H9 (cell line): ENCODE measurements at regions not wholly inside any gene's neighbourhood (a gene's known extent, or its start where the extent isn't known, plus 50 kb on each side); places are given as distances from the start of the nearest gene placed in this dataset.

ENCODE experiments used
- DNase-seq: peaks from one replicate; pipeline ENCODE4 v3.0.0-alpha.2; 2017
- H2AFZ ChIP-seq: one replicate; pipeline ENCODE4 v1.6.1; 2013; ENCODE audit warnings: mild to moderate bottlenecking, low read length, control low read depth, moderate library complexity
- H2AK5ac ChIP-seq: 2 replicates; pipeline ENCODE4 v1.6.1; 2013; ENCODE audit warnings: low read length, control low read depth, mixed read lengths; ENCODE audit not compliant: insufficient read length
- H2BK120ac ChIP-seq: one replicate; pipeline ENCODE4 v1.6.1; 2013; ENCODE audit warnings: low read depth, mild to moderate bottlenecking, low read length, control low read depth, inconsistent platforms; ENCODE audit not compliant: poor library complexity, severe bottlenecking
- H2BK12ac ChIP-seq: 2 replicates; pipeline ENCODE4 v1.6.1; 2013; ENCODE audit warnings: low read length, control low read depth, mixed read lengths, low read depth; ENCODE audit not compliant: insufficient read length
- H2BK15ac ChIP-seq: 2 replicates; pipeline ENCODE4 v1.6.1; 2013; ENCODE audit warnings: low read depth, low read length, control low read depth
- H2BK20ac ChIP-seq: one replicate; pipeline ENCODE4 v1.6.1; 2013; ENCODE audit warnings: low read depth, mild to moderate bottlenecking, low read length, control low read depth, inconsistent platforms; ENCODE audit not compliant: poor library complexity, severe bottlenecking
- H2BK5ac ChIP-seq: 2 replicates; pipeline ENCODE4 v1.6.1; 2013; ENCODE audit warnings: low read length, control low read depth, mixed read lengths; ENCODE audit not compliant: insufficient read length
- H3K14ac ChIP-seq: 2 replicates; pipeline ENCODE4 v1.6.1; 2013; ENCODE audit warnings: low read length, control low read depth; ENCODE audit not compliant: insufficient read depth
- H3K18ac ChIP-seq: 2 replicates; pipeline ENCODE4 v1.6.1; 2013; ENCODE audit warnings: low read depth, mild to moderate bottlenecking, mixed read lengths, low read length, control low read depth; ENCODE audit not compliant: insufficient read length
- H3K23ac ChIP-seq: 2 replicates; pipeline ENCODE4 v1.6.1; 2013; ENCODE audit warnings: low read length, control low read depth, mixed read lengths, low read depth; ENCODE audit not compliant: insufficient read length
- H3K23me2 ChIP-seq: 2 replicates; pipeline ENCODE4 v1.6.1; 2013; ENCODE audit warnings: low read depth, mild to moderate bottlenecking, mixed read lengths, low read length, control low read depth; ENCODE audit not compliant: insufficient read length, poor library complexity, severe bottlenecking
- H3K27ac ChIP-seq: 2 replicates; pipeline ENCODE4 v1.5.1; 2013; ENCODE audit warnings: low read length, control low read depth, mixed read lengths, low read depth; ENCODE audit not compliant: insufficient read length
- H3K27me3 ChIP-seq: 2 replicates; pipeline ENCODE4 v1.6.1; 2013; ENCODE audit warnings: low read length, control low read depth, inconsistent platforms; ENCODE audit not compliant: insufficient read depth
- H3K4ac ChIP-seq: 2 replicates; pipeline ENCODE4 v1.6.1; 2013; ENCODE audit warnings: low read depth, mild to moderate bottlenecking, control low read depth, inconsistent platforms, low read length, moderate library complexity
- H3K4me1 ChIP-seq: 2 replicates; pipeline ENCODE4 v1.6.1; 2013; ENCODE audit warnings: low read length, control low read depth, inconsistent platforms; ENCODE audit not compliant: insufficient read depth
- H3K4me2 ChIP-seq: 2 replicates; pipeline ENCODE4 v1.6.1; 2013; ENCODE audit warnings: low read length, control low read depth, mixed read lengths; ENCODE audit not compliant: insufficient read length, insufficient read depth
- H3K56ac ChIP-seq: 2 replicates; pipeline ENCODE4 v1.6.1; 2013; ENCODE audit warnings: low read depth, mild to moderate bottlenecking, mixed read lengths, low read length, control low read depth; ENCODE audit not compliant: insufficient read length
- H3K79me1 ChIP-seq: 2 replicates; pipeline ENCODE4 v1.6.1; 2013; ENCODE audit warnings: low read depth, mild to moderate bottlenecking, moderate library complexity, low read length, control low read depth, inconsistent platforms; ENCODE audit not compliant: insufficient read depth, poor library complexity, severe bottlenecking
- H3K79me2 ChIP-seq: 2 replicates; pipeline ENCODE4 v1.6.1; 2013; ENCODE audit warnings: low read length, control low read depth, inconsistent platforms; ENCODE audit not compliant: insufficient read depth
- H3K9ac ChIP-seq: 2 replicates; pipeline ENCODE4 v1.6.1; 2013; ENCODE audit warnings: low read length, control low read depth, mixed read lengths; ENCODE audit not compliant: insufficient read length; ENCODE audit errors: extremely low read depth
- H3K9me3 ChIP-seq: one replicate; pipeline ENCODE4 v1.6.1; 2013; ENCODE audit warnings: low read depth, low read length, inconsistent platforms; ENCODE audit not compliant: control insufficient read depth
- H3T11ph ChIP-seq: one replicate; pipeline ENCODE4 v1.6.1; 2013; ENCODE audit warnings: mild to moderate bottlenecking, low read length, control low read depth, inconsistent platforms
- H4K20me1 ChIP-seq: one replicate; pipeline ENCODE4 v1.6.1; 2013; ENCODE audit not compliant: control insufficient read depth, insufficient read length, insufficient read depth
- H4K5ac ChIP-seq: 2 replicates; pipeline ENCODE4 v1.6.1; 2013; ENCODE audit warnings: low read depth, mild to moderate bottlenecking, mixed read lengths, low read length, control low read depth; ENCODE audit not compliant: insufficient read length
- H4K8ac ChIP-seq: replicated peaks from 2 replicates; pipeline ENCODE4 v1.6.1; 2013; ENCODE audit warnings: low read length, control low read depth, mixed read lengths, low read depth; ENCODE audit not compliant: insufficient read length
- H4K91ac ChIP-seq: 2 replicates; pipeline ENCODE4 v1.6.1; 2013; ENCODE audit warnings: low read depth, mild to moderate bottlenecking, moderate library complexity, mixed read lengths, low read length, control low read depth; ENCODE audit not compliant: insufficient read length
- H3K27ac Mint-ChIP-seq, 3 experiments: 2 replicates in 2 of 3; 3 replicates in 1 of 3; pipeline ENCODE4 v1.8.0; 2020 to 2021; ENCODE audit warnings: mixed read lengths in 3 of 3, mild to moderate bottlenecking in 1 of 3, moderate library complexity in 1 of 3
- H3K27me3 Mint-ChIP-seq: 2 replicates; pipeline ENCODE4 v1.8.0; 2021; ENCODE audit warnings: low read depth, mild to moderate bottlenecking, moderate library complexity, mixed read lengths
- H3K36me3 Mint-ChIP-seq, 3 experiments: 2 replicates in 2 of 3; 3 replicates in 1 of 3; pipeline ENCODE4 v1.8.0; 2020 to 2021; ENCODE audit warnings: low read depth in 3 of 3, mixed read lengths in 3 of 3; ENCODE audit not compliant: insufficient read depth in 1 of 3
- H3K4me1 Mint-ChIP-seq, 2 experiments: 2 replicates each; pipeline ENCODE4 v1.8.0; 2020; ENCODE audit warnings: mixed read lengths in 2 of 2
- H3K4me3 Mint-ChIP-seq, 2 experiments: 2 replicates in 1 of 2; 3 replicates in 1 of 2; pipeline ENCODE4 v1.8.0; 2020 to 2021; ENCODE audit warnings: mild to moderate bottlenecking in 2 of 2, mixed read lengths in 2 of 2, moderate library complexity in 1 of 2
- H3K9me3 Mint-ChIP-seq, 2 experiments: 2 replicates in 1 of 2; 3 replicates in 1 of 2; pipeline ENCODE4 v1.8.0; 2020; ENCODE audit warnings: mild to moderate bottlenecking in 2 of 2, mixed read lengths in 2 of 2, moderate library complexity in 1 of 2
- whole genome bisulfite sequencing: extraction: QIAGEN DNeasy Blood & Tissue Kit; methylation state at CpG from one replicate; pipeline ENCODE4 v1.1.7; 2013; ENCODE audit warnings: missing lambda C conversion rate, low lambda C conversion rate, mixed read lengths; ENCODE audit not compliant: insufficient read length; ENCODE audit errors: extremely low coverage; 5-methylcytosine and 5-hydroxymethylcytosine counted together
- TF ChIP-seq, protein P1 (sequence below): fragments of 200-600 bp; sonication (generic); conservative IDR thresholded peaks from 3 replicates; pipeline ENCODE4 v1.8.0; 2021; ENCODE audit warnings: antibody characterized with exemption, mild to moderate bottlenecking

GRCh38 chr4:175281894-175282293 is 363.7 kb downstream of the ADAM29 start:
- H3K36me3 Mint-ChIP-seq: no peaks in the 10 kb centered on the region
- Histone ChIP-seq H2BK12ac (no peak overlapping the region), H3K9me3 (no peaks in the 10 kb centered on the region), H3K23me2 (no peaks in the 10 kb centered on the region), H3K79me1 (no peaks in the 10 kb centered on the region), H2BK5ac (no peak overlapping the region), H4K8ac (no peak overlapping the region), H2AFZ (no peak overlapping the region), H3K27me3 (no peaks in the 10 kb centered on the region), H2BK20ac (no peak overlapping the region), H4K5ac (no peak overlapping the region), H2AK5ac (no peak overlapping the region), H3K14ac (no peak overlapping the region), H3K4me1 (no peaks in the 10 kb centered on the region), H3T11ph (no peak overlapping the region), H3K9ac (no peak overlapping the region), H2BK120ac (no peak overlapping the region), H3K23ac (no peak overlapping the region), H4K20me1 (no peaks in the 10 kb centered on the region), H3K4me2 (no peak overlapping the region), H3K79me2 (no peaks in the 10 kb centered on the region), H4K91ac (no peak overlapping the region), H3K27ac (no peak overlapping the region), H3K18ac (no peak overlapping the region), H3K4ac (no peak overlapping the region), H2BK15ac (no peak overlapping the region), H3K56ac (no peak overlapping the region)
- no peaks in the 10 kb centered on the region for H3K9me3 Mint-ChIP-seq
- no CpG with 5 or more reads among the region's 1 CpG for WGBS
- TF ChIP-seq, protein P1, sequence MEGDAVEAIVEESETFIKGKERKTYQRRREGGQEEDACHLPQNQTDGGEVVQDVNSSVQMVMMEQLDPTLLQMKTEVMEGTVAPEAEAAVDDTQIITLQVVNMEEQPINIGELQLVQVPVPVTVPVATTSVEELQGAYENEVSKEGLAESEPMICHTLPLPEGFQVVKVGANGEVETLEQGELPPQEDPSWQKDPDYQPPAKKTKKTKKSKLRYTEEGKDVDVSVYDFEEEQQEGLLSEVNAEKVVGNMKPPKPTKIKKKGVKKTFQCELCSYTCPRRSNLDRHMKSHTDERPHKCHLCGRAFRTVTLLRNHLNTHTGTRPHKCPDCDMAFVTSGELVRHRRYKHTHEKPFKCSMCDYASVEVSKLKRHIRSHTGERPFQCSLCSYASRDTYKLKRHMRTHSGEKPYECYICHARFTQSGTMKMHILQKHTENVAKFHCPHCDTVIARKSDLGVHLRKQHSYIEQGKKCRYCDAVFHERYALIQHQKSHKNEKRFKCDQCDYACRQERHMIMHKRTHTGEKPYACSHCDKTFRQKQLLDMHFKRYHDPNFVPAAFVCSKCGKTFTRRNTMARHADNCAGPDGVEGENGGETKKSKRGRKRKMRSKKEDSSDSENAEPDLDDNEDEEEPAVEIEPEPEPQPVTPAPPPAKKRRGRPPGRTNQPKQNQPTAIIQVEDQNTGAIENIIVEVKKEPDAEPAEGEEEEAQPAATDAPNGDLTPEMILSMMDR: no peak
- no peaks in the 10 kb centered on the region; the same call in 1 of the 2 replicates for H3K27me3 Mint-ChIP-seq
- no peak overlapping the region for H3K27ac Mint-ChIP-seq
- peaks cover 10 to 12% of the 10 kb centered on the region in 2 experiments for H3K4me1 Mint-ChIP-seq
- H3K4me3 Mint-ChIP-seq: no peak overlapping the region
- DNase-seq: no peak
